Stomach (tissue), 8 donors: ENCODE measurements at regions not wholly inside any gene's neighbourhood (a gene's known extent, or its start where the extent isn't known, plus 50 kb on each side); places are given as distances from the start of the nearest gene placed in this dataset.

Experiments
- DNase-seq, 2 donors: peaks; one replicate each; pipeline versions ENCODE4 v3.0.0 to v3.0.0-alpha.2; 2013 to 2019
- H3K27ac ChIP-seq, 5 donors: fragments of 200-600 bp in 4 of 5; sonication (generic) in 4 of 5; one replicate each; pipeline ENCODE4 v1.5.1; 2013 to 2019; ENCODE audit warnings: mild to moderate bottlenecking in 1 of 5, moderate library complexity in 1 of 5
- H3K27me3 ChIP-seq, 3 donors: fragments of 200-600 bp; sonication (generic); one replicate each; pipeline ENCODE4 v1.5.1; 2017 to 2019; ENCODE audit warnings: mixed run types in 1 of 3
- H3K36me3 ChIP-seq, 4 donors: fragments of 200-600 bp; sonication (generic); 1 replicate in 3 of 4; 2 replicates in 1 of 4; pipeline ENCODE4 v1.5.1; 2016 to 2019
- H3K4me1 ChIP-seq, 4 donors: fragments of 200-600 bp; sonication (generic); one replicate each; pipeline ENCODE4 v1.5.1; 2016 to 2019
- H3K4me3 ChIP-seq, 4 donors: fragments of 200-600 bp; sonication (generic) in 3 of 4; one replicate each; pipeline ENCODE4 v1.5.1; 2016 to 2019; ENCODE audit warnings: mild to moderate bottlenecking in 1 of 4
- H3K9me3 ChIP-seq, 4 donors: fragments of 200-600 bp; sonication (generic); one replicate each; pipeline ENCODE4 v1.5.1; 2016 to 2019
- CTCF ChIP-seq, 7 experiments: fragments of 450-650 bp in 4 of 7; fragments of 200-600 bp in 3 of 7; sonication (generic) in 3 of 7; IDR thresholded peaks; one replicate each; pipeline ENCODE4 v1.5.1; 2016 to 2019; ENCODE audit warnings: antibody characterized with exemption in 7 of 7, control low read depth in 2 of 7, mild to moderate bottlenecking in 1 of 7
- EP300 ChIP-seq: sonication (generic); formaldehyde crosslinking; IDR thresholded peaks from one replicate; pipeline ENCODE4 v1.6.1; 2017; ENCODE audit warnings: antibody characterized with exemption
- POLR2A ChIP-seq, 4 donors: fragments of 450-650 bp; IDR thresholded peaks; one replicate each; pipeline ENCODE4 v1.6.1; 2016; ENCODE audit warnings: antibody characterized with exemption in 4 of 4, control low read depth in 2 of 4, mild to moderate bottlenecking in 1 of 4, moderate library complexity in 1 of 4
- POLR2AphosphoS5 ChIP-seq, 3 donors: sonication (generic); formaldehyde crosslinking; IDR thresholded peaks; one replicate each; pipeline ENCODE4 v1.6.1; 2016; ENCODE audit warnings: antibody characterized with exemption in 3 of 3
- WGBS, 5 donors: extraction: QIAGEN DNeasy Blood & Tissue Kit in 3 of 5; methylation state at CpG; one replicate each; pipeline versions ENCODE4 v1.1.5 to v1.1.7; 2013 to 2018; 5-methylcytosine and 5-hydroxymethylcytosine counted together
- intact Hi-C: fragments of 100-400 bp; cut with DNase I; formaldehyde crosslinking; loops from one replicate; pipeline ENCODE4 v1.15.1; 2023; ENCODE audit warnings: low total_unique reads
- donor health status: healthy with polysubstance abuse.
- donor health status: Bipolar disorder and iron deficiency.
- donor health status: healthy.

GRCh38 chr1:70554341-70554740, 143.3 kb downstream of the CTH start:
- H3K9me3 ChIP-seq = no peaks in the 10 kb centered on the region
- WGBS, 5 donors = 81 to 89% (median 83%) methylated on average over 2 of the region's 2 CpGs
- no peak overlapping the region for H3K27ac ChIP-seq
- intact Hi-C loops = no loop called here
- no peak for TF ChIP-seq POLR2AphosphoS5 (IDR thresholded peaks at IDR 0.05)
- TF ChIP-seq POLR2A (IDR thresholded peaks at IDR 0.05) = no peak
- no peak for TF ChIP-seq EP300
- no peak for TF ChIP-seq CTCF (IDR thresholded peaks at IDR 0.05)
- no peak overlapping the region for H3K4me3 ChIP-seq
- H3K4me1 ChIP-seq = no peaks in the 10 kb centered on the region
- H3K36me3 ChIP-seq = no peaks in the 10 kb centered on the region
- DNase-seq = peak in 1 of 2 donors; percentile 14
- H3K27me3 ChIP-seq = no peaks in the 10 kb centered on the region

- H3K9me3 ChIP-seq = no peaks in the 10 kb centered on the region
- H3K36me3 ChIP-seq = no peaks in the 10 kb centered on the region
- TF ChIP-seq EP300 (no peak), POLR2A (IDR thresholded peaks at IDR 0.05) (no peak), POLR2AphosphoS5 (IDR thresholded peaks at IDR 0.05) (no peak), CTCF (IDR thresholded peaks at IDR 0.05) (no peak)
- WGBS, 5 donors = 84 to 87% (median 86%) methylated on average over 2 of the region's 2 CpGs
- no peak overlapping the region for H3K27ac ChIP-seq
- intact Hi-C loops = no loop called here
- H3K4me3 ChIP-seq = no peak overlapping the region
- H3K27me3 ChIP-seq = no peaks in the 10 kb centered on the region
- no peaks in the 10 kb centered on the region for H3K4me1 ChIP-seq
- DNase-seq = no peak
Measured at GRCh38 chr1:70556541-70556940, 145.5 kb downstream of the CTH start.

- intact Hi-C loops = no loop called here
- no peak overlapping the region for H3K4me3 ChIP-seq
Measured at GRCh38 chr1:70567167-70567566, 156.1 kb downstream of the CTH start.

GRCh38 chr1:70571191-70571590, 160.1 kb downstream of the CTH start:
- Histone ChIP-seq H3K27ac (no peak overlapping the region), H3K4me1 (no peaks in the 10 kb centered on the region), H3K4me3 (no peak overlapping the region), H3K36me3 (no peaks in the 10 kb centered on the region), H3K9me3 (no peaks in the 10 kb centered on the region), H3K27me3 (no peaks in the 10 kb centered on the region)
- intact Hi-C loops = no loop called here
- no peak for TF ChIP-seq EP300
- TF ChIP-seq POLR2A (IDR thresholded peaks at IDR 0.05) = no peak
- no peak for TF ChIP-seq POLR2AphosphoS5 (IDR thresholded peaks at IDR 0.05)
- DNase-seq = no peak

More at GRCh38 chr1:70567167-70567566, 156.1 kb downstream of the CTH start:
- TF ChIP-seq POLR2A (IDR thresholded peaks at IDR 0.05) (no peak), POLR2AphosphoS5 (IDR thresholded peaks at IDR 0.05) (no peak), EP300 (no peak), CTCF (IDR thresholded peaks at IDR 0.05) (no peak)
- DNase-seq = no peak
- H3K27ac ChIP-seq = no peak overlapping the region
- 82 to 94% (median 89%) methylated on average over 4 to 5 of the region's 5 CpGs for WGBS, 5 donors
- no peaks in the 10 kb centered on the region for H3K4me1 ChIP-seq
- no peaks in the 10 kb centered on the region for H3K9me3 ChIP-seq
- H3K27me3 ChIP-seq = no peaks in the 10 kb centered on the region
- no peaks in the 10 kb centered on the region for H3K36me3 ChIP-seq

- H3K27ac ChIP-seq = no peak overlapping the region
- H3K9me3 ChIP-seq = no peaks in the 10 kb centered on the region
- no peak for DNase-seq
- H3K4me3 ChIP-seq = no peak overlapping the region
- H3K27me3 ChIP-seq = no peaks in the 10 kb centered on the region
- 92 to 98% (median 96%) methylated on average over 2 of the region's 2 CpGs for WGBS, 5 donors
- intact Hi-C loops = no loop called here
- H3K4me1 ChIP-seq = no peaks in the 10 kb centered on the region
- TF ChIP-seq EP300 (no peak), POLR2AphosphoS5 (IDR thresholded peaks at IDR 0.05) (no peak), POLR2A (IDR thresholded peaks at IDR 0.05) (no peak), CTCF (IDR thresholded peaks at IDR 0.05) (no peak)
- no peaks in the 10 kb centered on the region for H3K36me3 ChIP-seq
Measured at GRCh38 chr1:70573317-70573843, 162.3 kb downstream of the CTH start.
